IMR-90 (cell line): ENCODE measurements at regions not wholly inside any gene's neighbourhood (a gene's known extent, or its start where the extent isn't known, plus 50 kb on each side); places are given as distances from the start of the nearest gene placed in this dataset.

ENCODE experiments used
- CEBPB ChIP-seq: IDR thresholded peaks from 2 replicates; pipeline ENCODE4 v1.6.1; 2012; ENCODE audit warnings: low read depth, low read length, improper control_type of control experiment
- CHD1 ChIP-seq: IDR thresholded peaks from 2 replicates; pipeline ENCODE4 v1.6.1; 2012; ENCODE audit warnings: low read depth, low read length, improper control_type of control experiment
- FOS ChIP-seq: fragments of 150-350 bp; IDR thresholded peaks from 2 replicates; pipeline ENCODE4 v1.6.1; 2016; ENCODE audit warnings: low read depth, low read length
- MAFK ChIP-seq: IDR thresholded peaks from 2 replicates; pipeline ENCODE4 v1.6.1; 2012; ENCODE audit warnings: low read depth, low read length, improper control_type of control experiment
- MXI1 ChIP-seq: IDR thresholded peaks from 2 replicates; pipeline ENCODE4 v1.6.1; 2012; ENCODE audit warnings: low read depth, mild to moderate bottlenecking, low read length, moderate library complexity, borderline replicate concordance
- POLR2A ChIP-seq: IDR thresholded peaks from 2 replicates; pipeline ENCODE4 v1.6.1; 2012; ENCODE audit warnings: mild to moderate bottlenecking, low read depth, low read length
- RAD21 ChIP-seq: IDR thresholded peaks from 2 replicates; pipeline ENCODE4 v1.6.1; 2012; ENCODE audit warnings: low read length, improper control_type of control experiment
- RCOR1 ChIP-seq: IDR thresholded peaks from 2 replicates; pipeline ENCODE4 v1.6.1; 2012; ENCODE audit warnings: mild to moderate bottlenecking, low read length, improper control_type of control experiment; ENCODE audit not compliant: insufficient replicate concordance
- RFX5 ChIP-seq: IDR thresholded peaks from 2 replicates; pipeline ENCODE4 v1.8.0; 2012; ENCODE audit warnings: low read depth, mild to moderate bottlenecking, low read length, moderate library complexity
- SMC3 ChIP-seq: fragments of 150-350 bp; IDR thresholded peaks from 2 replicates; pipeline ENCODE4 v1.6.1; 2016; ENCODE audit warnings: low read depth, mild to moderate bottlenecking, antibody characterized with exemption, low read length, moderate library complexity
- TF ChIP-seq, protein P1 (sequence below): conservative IDR thresholded peaks from 2 replicates; pipeline ENCODE4 v1.5.1; 2012; ENCODE audit warnings: mild to moderate bottlenecking, low read depth, low read length, improper control_type of control experiment
- TF ChIP-seq, protein P2 (sequence below): fragments of 150-350 bp; IDR thresholded peaks from 2 replicates; pipeline ENCODE4 v1.6.1; 2016; ENCODE audit warnings: low read depth, mild to moderate bottlenecking, low read length, moderate library complexity, borderline replicate concordance

DNA sequence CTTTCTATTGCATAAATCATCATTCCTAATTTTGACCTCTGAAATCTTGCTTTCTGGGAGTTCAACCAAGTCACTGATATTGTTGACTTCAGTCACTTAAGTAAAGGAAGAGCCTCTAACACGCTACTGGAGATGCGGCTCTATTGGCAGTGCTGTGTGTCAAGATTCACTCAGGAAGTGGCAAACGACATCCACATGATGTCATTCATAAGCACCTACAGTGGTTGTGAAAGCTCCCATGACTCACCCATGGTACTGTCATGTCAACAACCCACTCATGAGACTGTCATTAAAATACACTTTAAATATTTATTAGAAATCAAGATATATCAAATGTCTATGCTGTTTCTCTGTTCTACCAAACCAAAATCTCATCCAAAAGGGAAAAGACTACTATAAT lies 52.5 kb upstream of the LHFPL3 start:
- TF ChIP-seq RAD21 (no peak), CHD1 (no peak), POLR2A (no peak), SMC3 (no peak), RFX5 (no peak), RCOR1 (no peak), MXI1 (no peak), CEBPB (0 out of 2 replicates have a peak, but pooled peaks have one; percentile 6), FOS (no peak), MAFK (no peak)
- TF ChIP-seq, protein P1, sequence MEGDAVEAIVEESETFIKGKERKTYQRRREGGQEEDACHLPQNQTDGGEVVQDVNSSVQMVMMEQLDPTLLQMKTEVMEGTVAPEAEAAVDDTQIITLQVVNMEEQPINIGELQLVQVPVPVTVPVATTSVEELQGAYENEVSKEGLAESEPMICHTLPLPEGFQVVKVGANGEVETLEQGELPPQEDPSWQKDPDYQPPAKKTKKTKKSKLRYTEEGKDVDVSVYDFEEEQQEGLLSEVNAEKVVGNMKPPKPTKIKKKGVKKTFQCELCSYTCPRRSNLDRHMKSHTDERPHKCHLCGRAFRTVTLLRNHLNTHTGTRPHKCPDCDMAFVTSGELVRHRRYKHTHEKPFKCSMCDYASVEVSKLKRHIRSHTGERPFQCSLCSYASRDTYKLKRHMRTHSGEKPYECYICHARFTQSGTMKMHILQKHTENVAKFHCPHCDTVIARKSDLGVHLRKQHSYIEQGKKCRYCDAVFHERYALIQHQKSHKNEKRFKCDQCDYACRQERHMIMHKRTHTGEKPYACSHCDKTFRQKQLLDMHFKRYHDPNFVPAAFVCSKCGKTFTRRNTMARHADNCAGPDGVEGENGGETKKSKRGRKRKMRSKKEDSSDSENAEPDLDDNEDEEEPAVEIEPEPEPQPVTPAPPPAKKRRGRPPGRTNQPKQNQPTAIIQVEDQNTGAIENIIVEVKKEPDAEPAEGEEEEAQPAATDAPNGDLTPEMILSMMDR, result no peak
- TF ChIP-seq, protein P2, sequence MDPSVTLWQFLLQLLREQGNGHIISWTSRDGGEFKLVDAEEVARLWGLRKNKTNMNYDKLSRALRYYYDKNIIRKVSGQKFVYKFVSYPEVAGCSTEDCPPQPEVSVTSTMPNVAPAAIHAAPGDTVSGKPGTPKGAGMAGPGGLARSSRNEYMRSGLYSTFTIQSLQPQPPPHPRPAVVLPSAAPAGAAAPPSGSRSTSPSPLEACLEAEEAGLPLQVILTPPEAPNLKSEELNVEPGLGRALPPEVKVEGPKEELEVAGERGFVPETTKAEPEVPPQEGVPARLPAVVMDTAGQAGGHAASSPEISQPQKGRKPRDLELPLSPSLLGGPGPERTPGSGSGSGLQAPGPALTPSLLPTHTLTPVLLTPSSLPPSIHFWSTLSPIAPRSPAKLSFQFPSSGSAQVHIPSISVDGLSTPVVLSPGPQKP, result no peak
